ENCODE measurements at regions not wholly inside any gene's neighbourhood (a gene's known extent, or its start where the extent isn't known, plus 50 kb on each side); places are given as distances from the start of the nearest gene placed in this dataset.

GRCh38 chr18:75116165-75116564, 92.8 kb downstream of the PTGR3 start:
- no peak for DNase-seq (ENCODE audit: insufficient read length, low spot score, missing footprints)
- Histone ChIP-seq H3K27ac (ENCODE audit: low read depth, low read length) (no peak overlapping the region), H3K4me2 (ENCODE audit: insufficient read depth, low read length) (no peak overlapping the region), H3K79me2 (ENCODE audit: insufficient read depth, low read length) (no peaks in the 10 kb centered on the region), H3K4me1 (ENCODE audit: insufficient read depth, low read length) (no peaks in the 10 kb centered on the region), H3K36me3 (ENCODE audit: insufficient read depth, low read length) (no peaks in the 10 kb centered on the region), H4K20me1 (ENCODE audit: insufficient read depth, low read length) (no peaks in the 10 kb centered on the region), H3K4me3 (ENCODE audit: insufficient read depth, low read length) (no peak overlapping the region), H3K27me3 (ENCODE audit: insufficient read depth, low read length) (peaks cover 3% of the 10 kb centered on the region), H3K9me3 (ENCODE audit: low read depth, low read length) (no peaks in the 10 kb centered on the region), H2AFZ (ENCODE audit: low read length) (no peak overlapping the region)
- no peak for TF ChIP-seq CTCF (IDR thresholded peaks at IDR 0.05; ENCODE audit: extremely low read depth, low read depth, low read length)

- Histone ChIP-seq H3K79me2 (ENCODE audit: insufficient read depth, low read length) (no peaks in the 10 kb centered on the region), H4K20me1 (ENCODE audit: insufficient read depth, low read length) (no peaks in the 10 kb centered on the region), H3K36me3 (ENCODE audit: insufficient read depth, low read length) (no peaks in the 10 kb centered on the region), H3K4me3 (ENCODE audit: insufficient read depth, low read length) (no peak overlapping the region), H3K4me2 (ENCODE audit: insufficient read depth, low read length) (no peak overlapping the region), H2AFZ (ENCODE audit: low read length) (no peak overlapping the region), H3K9me3 (ENCODE audit: low read depth, low read length) (no peaks in the 10 kb centered on the region), H3K27ac (ENCODE audit: low read depth, low read length) (no peak overlapping the region), H3K4me1 (ENCODE audit: insufficient read depth, low read length) (no peaks in the 10 kb centered on the region), H3K27me3 (ENCODE audit: insufficient read depth, low read length) (peaks cover 5% of the 10 kb centered on the region)
- TF ChIP-seq CTCF (IDR thresholded peaks at IDR 0.05; ENCODE audit: extremely low read depth, low read depth, low read length), result no peak
- no peak for DNase-seq (ENCODE audit: insufficient read length, low spot score, missing footprints)
Observed at GRCh38 chr18:75115514-75115913, 93.4 kb downstream of the PTGR3 start.
